GM12873 (cell line): ENCODE measurements at regions not wholly inside any gene's neighbourhood (a gene's known extent, or its start where the extent isn't known, plus 50 kb on each side); places are given as distances from the start of the nearest gene placed in this dataset.

Experiments used
- CTCF ChIP-seq: IDR thresholded peaks from 2 replicates; pipeline ENCODE4 v1.5.1; 2012; ENCODE audit warnings: low read depth, mild to moderate bottlenecking, moderate library complexity, low read length, control low read depth; ENCODE audit not compliant: insufficient read depth; ENCODE audit errors: missing control alignments

DNA sequence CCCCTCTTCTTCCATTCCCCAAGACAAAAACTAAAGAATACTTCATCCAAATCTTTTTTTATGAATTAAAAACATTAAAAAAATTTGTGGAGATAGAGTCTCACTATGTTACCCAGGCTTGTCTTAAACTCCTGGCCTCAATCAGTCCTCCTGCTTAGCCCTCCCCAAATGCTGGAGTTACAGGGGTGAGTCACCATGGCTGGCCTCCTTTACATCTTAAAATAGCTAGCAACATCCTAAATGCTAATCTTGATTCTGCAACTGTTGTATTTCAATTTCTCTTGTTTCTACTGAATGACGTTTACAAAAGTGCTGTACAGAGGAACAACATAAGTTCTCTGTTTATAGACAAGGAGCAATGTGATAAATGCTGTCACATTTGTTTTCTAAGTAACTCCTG, 483.5 kb downstream of the ADGRL2 start:
- TF ChIP-seq CTCF = no peak

DNA sequence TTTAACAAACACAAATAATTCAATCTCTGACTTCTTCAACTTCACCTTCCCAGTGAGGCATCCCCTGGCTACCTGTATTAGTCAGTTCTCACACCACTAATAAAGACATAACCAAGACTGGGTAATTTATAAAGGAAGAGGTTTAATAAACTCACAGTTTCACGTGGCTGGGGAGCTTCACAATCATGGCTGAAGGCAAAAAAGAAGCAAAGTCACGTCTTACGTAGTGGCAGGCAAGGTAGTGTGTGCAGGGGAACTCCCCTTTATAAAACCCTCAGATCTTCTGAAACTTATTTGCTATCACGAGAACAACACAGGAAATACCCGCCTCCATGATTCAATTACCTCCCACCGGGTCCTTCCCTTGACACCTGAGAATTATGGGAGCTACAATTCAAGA, 478.5 kb downstream of the ADGRL2 start:
- TF ChIP-seq CTCF = no peak

GRCh38 chr1:82273816-82274215, 473.1 kb downstream of the ADGRL2 start:
- no peak for TF ChIP-seq CTCF

- no peak for TF ChIP-seq CTCF
These were observed 468.7 kb downstream of the ADGRL2 start for GRCh38 chr1:82269431-82269830.

DNA sequence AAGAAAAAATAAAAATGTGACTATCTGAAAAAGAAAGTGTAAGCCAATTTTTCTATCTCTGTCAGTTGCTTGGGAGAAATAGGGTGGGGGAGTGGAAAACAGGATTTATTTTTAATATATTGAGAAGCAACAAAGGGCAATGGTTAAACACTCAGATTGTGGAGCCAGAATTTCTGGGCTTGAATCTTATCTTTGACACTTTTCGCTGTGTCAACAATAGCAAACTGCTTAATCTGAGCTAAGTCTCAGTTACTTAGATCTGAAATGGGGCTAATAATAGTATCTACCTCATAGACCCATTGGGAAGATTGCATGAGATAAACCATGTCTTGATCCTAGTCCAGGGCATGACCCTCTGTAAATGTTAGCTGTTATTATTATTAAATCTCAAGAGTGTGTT, 468.1 kb downstream of the ADGRL2 start:
- TF ChIP-seq CTCF = no peak

- no peak for TF ChIP-seq CTCF
These were observed 465.6 kb downstream of the ADGRL2 start for GRCh38 chr1:82266351-82266750.

- TF ChIP-seq CTCF = no peak
These were observed 464.7 kb downstream of the ADGRL2 start for GRCh38 chr1:82265436-82265835.
